ENCODE measurements at regions not wholly inside any gene's neighbourhood (a gene's known extent, or its start where the extent isn't known, plus 50 kb on each side); places are given as distances from the start of the nearest gene placed in this dataset.
A peak's percentile ranks its signal among the peaks of the same experiment; 100 is the strongest.

DNA sequence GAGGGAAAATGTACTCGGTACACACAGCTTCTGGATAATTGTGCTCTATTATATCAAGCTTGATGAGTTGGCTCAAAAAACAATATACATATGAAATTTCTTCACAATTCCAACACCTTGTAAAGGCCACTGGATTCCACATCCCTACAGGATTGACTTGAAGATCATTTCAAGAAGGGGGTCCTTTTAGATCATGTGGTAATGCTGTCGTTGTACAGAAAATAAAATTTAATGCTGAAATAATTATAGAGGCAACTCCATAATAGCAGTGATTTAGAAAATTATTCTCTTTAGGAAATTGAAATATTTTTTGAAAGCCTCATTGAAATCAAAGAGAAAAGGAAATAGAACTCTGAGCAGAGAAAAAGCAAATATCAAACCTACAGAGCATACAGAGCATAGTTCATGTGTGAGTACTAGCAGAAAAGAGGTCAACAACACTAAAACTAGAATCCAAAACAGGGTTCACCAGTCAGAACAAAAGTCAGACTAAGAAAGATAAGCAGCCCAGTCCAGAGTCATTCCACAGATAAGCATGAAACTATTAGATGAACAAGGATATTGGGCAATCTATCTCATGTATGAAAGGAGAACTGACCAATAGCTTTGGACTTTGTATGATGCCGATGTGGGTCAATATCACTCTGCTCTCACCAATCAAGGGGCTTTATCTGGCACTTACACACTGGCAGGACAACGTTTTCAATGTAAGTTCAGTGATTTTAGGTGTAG is 79.5 kb upstream of the PALMD start:
- POLR2A ChIA-PET (ENCODE audit: partially characterized antibody), result no interaction called here
- no peak overlapping the region for H4K8ac ChIP-seq (ENCODE audit: extremely low read depth, insufficient read depth, low read length)
- no peak overlapping the region for H2AK5ac ChIP-seq (ENCODE audit: low read depth, low read length)
- H3K23ac ChIP-seq (ENCODE audit: insufficient read length), result no peak overlapping the region
- H3K4me3 ChIP-seq (ENCODE audit: extremely low read depth in 1 of 4, insufficient read depth in 2 of 4, low read depth in 3 of 4, low read length in 4 of 4), result no peak overlapping the region
- no peak overlapping the region for H4K5ac ChIP-seq (ENCODE audit: insufficient read length, low read depth, low read length)
- no peak overlapping the region for H2BK12ac ChIP-seq (ENCODE audit: low read depth, low read length)
- H2BK120ac ChIP-seq (replicated peaks; ENCODE audit: low read depth, low read length), result no peak overlapping the region
- H3K18ac ChIP-seq (ENCODE audit: extremely low read depth, low read length), result no peak overlapping the region
- 86% methylated on average over 4 of the region's 4 CpGs; no CpG with 5 or more reads in 1 of the 2 experiments for WGBS, 2 experiments (ENCODE audit: extremely low coverage in 1 of 2, insufficient coverage in 1 of 2, insufficient read length in 1 of 2, insufficient replicate concordance in 2 of 2, low coverage in 1 of 2, low lambda C conversion rate in 2 of 2, missing lambda C conversion rate in 1 of 2)
- no peaks in the 10 kb centered on the region for H4K20me1 ChIP-seq (replicated peaks in 1 of 2; ENCODE audit: control insufficient read depth in 1 of 2, insufficient read depth in 2 of 2, low read length in 2 of 2)
- H3K79me2 ChIP-seq (ENCODE audit: control insufficient read depth in 1 of 2, insufficient read depth in 2 of 2, low read length in 2 of 2), result no peaks in the 10 kb centered on the region
- CTCF ChIA-PET (ENCODE audit: partially characterized antibody), result no interaction called here
- no peaks in the 10 kb centered on the region for H3K79me1 ChIP-seq (ENCODE audit: low read depth, low read length)
- H3K23me2 ChIP-seq (ENCODE audit: low read depth, low read length), result no peaks in the 10 kb centered on the region
- no peaks in the 10 kb centered on the region for H3K4me1 ChIP-seq (replicated peaks in 1 of 4; ENCODE audit: control insufficient read depth in 3 of 4, insufficient read depth in 4 of 4, low read length in 3 of 4)
- peaks cover 0 to 1% (median 0%) of the 10 kb centered on the region in 4 experiments; a peak in 1 of 7 replicates for H3K27me3 ChIP-seq (replicated peaks in 1 of 4; ENCODE audit: control insufficient read depth in 3 of 4, extremely low read depth in 1 of 4, insufficient read depth in 3 of 4, low read length in 3 of 4)
- no peak overlapping the region for H3K14ac ChIP-seq (ENCODE audit: insufficient read length)
- no peak overlapping the region for H3K9ac ChIP-seq (replicated peaks in 1 of 4; ENCODE audit: extremely low read depth in 1 of 4, low read depth in 3 of 4, low read length in 3 of 4)
- H3K56ac ChIP-seq (replicated peaks; ENCODE audit: insufficient read length, low read depth, low read length), result no peak overlapping the region
- no peaks in the 10 kb centered on the region for H3K36me3 ChIP-seq (ENCODE audit: control insufficient read depth in 2 of 4, insufficient read depth in 4 of 4, low read length in 3 of 4)
- H4K91ac ChIP-seq (replicated peaks; ENCODE audit: insufficient read length, low read length), result no peak overlapping the region
- no peak overlapping the region for H3K4me2 ChIP-seq (ENCODE audit: insufficient read depth in 1 of 2, low read depth in 2 of 2, low read length in 2 of 2)
- 0 out of 2 replicates have a peak overlapping the region, but pooled peaks have one; percentile 73 for H2AFZ ChIP-seq (ENCODE audit: low read length)
- H3K9me3 ChIP-seq (ENCODE audit: insufficient read depth in 2 of 2, low read depth in 1 of 2, low read length in 1 of 2), result no peaks in the 10 kb centered on the region
- DNase-seq (ENCODE audit: low read depth in 1 of 2, low spot score in 2 of 2) (no peak), FAIRE-seq (no peak)
- H2BK20ac ChIP-seq (ENCODE audit: low read length), result no peak overlapping the region
- no peak overlapping the region for H2BK15ac ChIP-seq (ENCODE audit: low read length)
- no peak overlapping the region for H3K27ac ChIP-seq (ENCODE audit: low read depth, low read length)
- H2BK5ac ChIP-seq (ENCODE audit: low read depth, low read length), result no peak overlapping the region
- no peak overlapping the region for H3K4ac ChIP-seq (replicated peaks; ENCODE audit: insufficient read length, low read depth, low read length)
- no peak for TF ChIP-seq GABPA (IDR thresholded peaks at IDR 0.05; ENCODE audit: borderline replicate concordance, insufficient read depth, low read length)
- no peak for TF ChIP-seq POLR2AphosphoS5 (IDR thresholded peaks at IDR 0.05; ENCODE audit: low read depth, low read length)
- no peak for TF ChIP-seq TAF1 (IDR thresholded peaks at IDR 0.05; ENCODE audit: low read depth, low read length)
